ENCODE measurements at regions not wholly inside any gene's neighbourhood (a gene's known extent, or its start where the extent isn't known, plus 50 kb on each side); places are given as distances from the start of the nearest gene placed in this dataset.

- H3K4me1 Mint-ChIP-seq, result no peaks in the 10 kb centered on the region
- H3K27ac Mint-ChIP-seq, result no peak overlapping the region
- POLR2A ChIA-PET, result no interaction called here
- H3K27me3 Mint-ChIP-seq, result peaks cover 0 to 6% (median 2%) of the 10 kb centered on the region in 5 donors
- no peak for DNase-seq
- H3K27me3 ChIP-seq (ENCODE audit: control insufficient read depth in 2 of 2, insufficient read depth in 2 of 2, low read length in 2 of 2), result no peaks in the 10 kb centered on the region
- H3K27ac ChIP-seq (ENCODE audit: low read depth, low read length), result no peak overlapping the region
- no peaks in the 10 kb centered on the region for H3K9me3 ChIP-seq (ENCODE audit: control insufficient read depth in 2 of 3, low read length in 3 of 3)
- intact Hi-C loops (cut with micrococcal nuclease), result no loop called here
- no peaks in the 10 kb centered on the region for H3K36me3 ChIP-seq (ENCODE audit: control insufficient read depth in 2 of 3, insufficient read depth in 3 of 3, low read length in 3 of 3)
- no peaks in the 10 kb centered on the region for H3K4me1 ChIP-seq (ENCODE audit: control insufficient read depth in 2 of 2, insufficient read depth in 2 of 2, low read length in 2 of 2)
- H3K4me3 ChIP-seq (ENCODE audit: low read length), result no peak overlapping the region
- H3K36me3 Mint-ChIP-seq, result no peaks in the 10 kb centered on the region
- H3K4me3 Mint-ChIP-seq, result no peak overlapping the region
- CTCF ChIA-PET, result interaction anchor here (0.8 kb wide), 1 partner anchor 12 kb away, joined by 4 read pairs; no protein-coding TSS in a partner anchor
- no peak for ATAC-seq
- peaks cover 0 to 8% (median 0%) of the 10 kb centered on the region in 11 donors for H3K9me3 Mint-ChIP-seq
Observed at GRCh38 chr9:87803166-87803565, 77.2 kb downstream of the CTSL start.

DNA sequence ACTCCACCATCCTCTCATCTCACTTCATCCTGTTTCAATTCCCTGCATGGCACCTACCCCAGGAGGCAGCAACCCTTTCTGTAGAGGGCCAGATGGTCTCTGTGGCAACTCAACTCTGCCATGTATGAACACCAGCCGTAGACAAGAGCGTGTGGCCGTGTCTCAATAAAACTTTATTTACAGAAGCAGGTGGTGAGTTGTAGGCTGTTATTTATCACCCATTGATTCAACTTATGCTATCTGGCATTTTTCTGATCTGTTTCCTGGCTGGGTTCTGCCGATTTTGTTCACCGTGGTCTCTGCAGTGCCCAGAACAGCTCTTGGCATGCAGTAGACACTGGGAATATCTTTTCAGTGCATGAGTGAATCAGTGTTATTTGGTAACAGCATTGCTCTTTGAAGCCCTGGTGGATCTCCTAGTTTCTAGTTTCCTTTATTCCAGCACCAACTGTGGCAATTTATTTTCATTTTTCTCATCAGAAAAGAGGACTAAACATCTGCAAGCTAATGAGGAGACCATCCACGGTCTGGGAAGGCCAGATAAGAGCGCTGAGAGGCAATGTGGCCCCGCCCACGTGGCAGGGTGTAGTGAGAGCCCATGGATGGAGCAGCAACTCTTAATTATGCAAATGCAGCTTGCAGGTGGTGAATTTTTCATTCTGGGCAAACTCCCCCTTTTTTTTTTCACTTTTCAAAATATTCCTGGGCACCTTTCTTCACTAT is 77.9 kb downstream of the CTSL start:
- POLR2A ChIA-PET, result no interaction called here
- no peaks in the 10 kb centered on the region for H3K27me3 ChIP-seq (ENCODE audit: control insufficient read depth in 2 of 2, insufficient read depth in 2 of 2, low read length in 2 of 2)
- intact Hi-C loops (cut with micrococcal nuclease), result no loop called here
- H3K4me3 Mint-ChIP-seq, result no peak overlapping the region
- no peak for DNase-seq
- no peak overlapping the region for H3K27ac ChIP-seq (ENCODE audit: low read depth, low read length)
- no peak for ATAC-seq
- peaks cover 0 to 8% (median 0%) of the 10 kb centered on the region in 11 donors for H3K9me3 Mint-ChIP-seq
- CTCF ChIA-PET, result no interaction called here
- no peak overlapping the region for H3K4me3 ChIP-seq (ENCODE audit: low read length)
- no peaks in the 10 kb centered on the region for H3K9me3 ChIP-seq (ENCODE audit: control insufficient read depth in 2 of 3, low read length in 3 of 3)
- no peaks in the 10 kb centered on the region for H3K36me3 ChIP-seq (ENCODE audit: control insufficient read depth in 2 of 3, insufficient read depth in 3 of 3, low read length in 3 of 3)
- H3K27me3 Mint-ChIP-seq, result peaks cover 0 to 6% (median 2%) of the 10 kb centered on the region in 5 donors
- H3K4me1 Mint-ChIP-seq, result no peaks in the 10 kb centered on the region
- H3K36me3 Mint-ChIP-seq, result no peaks in the 10 kb centered on the region
- H3K4me1 ChIP-seq (ENCODE audit: control insufficient read depth in 2 of 2, insufficient read depth in 2 of 2, low read length in 2 of 2), result no peaks in the 10 kb centered on the region
- H3K27ac Mint-ChIP-seq, result no peak overlapping the region

DNA sequence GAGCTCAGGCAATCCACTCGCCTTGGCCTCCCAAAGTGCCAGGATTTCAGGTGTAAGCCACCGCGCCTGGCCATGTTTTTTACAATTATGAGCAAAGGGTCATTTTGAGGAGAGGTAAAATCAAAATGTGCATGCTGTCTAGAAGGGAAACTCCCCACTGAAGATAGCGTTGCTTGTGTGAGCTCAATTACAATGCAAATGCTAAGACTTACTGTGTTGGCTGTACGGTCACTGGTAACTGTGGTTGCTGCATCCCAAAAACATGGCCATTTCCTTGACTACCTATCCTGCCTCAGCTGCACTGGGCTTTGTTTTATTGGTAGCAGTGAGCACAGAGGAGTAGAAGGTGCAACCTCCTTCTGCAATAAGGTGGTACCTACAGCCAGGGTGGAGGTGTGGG is 77.4 kb upstream of the SPATA31E1 start:
- Mint-ChIP-seq H3K4me3 (no peak overlapping the region), H3K27ac (no peak overlapping the region), H3K27me3 (peaks cover 0 to 6% (median 2%) of the 10 kb centered on the region in 5 donors), H3K9me3 (peaks cover 0 to 8% (median 0%) of the 10 kb centered on the region in 11 donors), H3K36me3 (no peaks in the 10 kb centered on the region), H3K4me1 (no peaks in the 10 kb centered on the region)
- Histone ChIP-seq H3K4me1 (ENCODE audit: control insufficient read depth in 2 of 2, insufficient read depth in 2 of 2, low read length in 2 of 2) (no peaks in the 10 kb centered on the region), H3K27me3 (ENCODE audit: control insufficient read depth in 2 of 2, insufficient read depth in 2 of 2, low read length in 2 of 2) (no peaks in the 10 kb centered on the region), H3K36me3 (ENCODE audit: control insufficient read depth in 2 of 3, insufficient read depth in 3 of 3, low read length in 3 of 3) (no peaks in the 10 kb centered on the region), H3K4me3 (ENCODE audit: low read length) (no peak overlapping the region), H3K27ac (ENCODE audit: low read depth, low read length) (no peak overlapping the region), H3K9me3 (ENCODE audit: control insufficient read depth in 2 of 3, low read length in 3 of 3) (no peaks in the 10 kb centered on the region)
- intact Hi-C loops (cut with micrococcal nuclease), result no loop called here
- no peak for ATAC-seq
- DNase-seq, result no peak
- ChIA-PET POLR2A (no interaction called here), CTCF (interaction anchor here (0.6 kb wide), 1 partner anchor 76 kb away, joined by 5 read pairs; no protein-coding TSS in a partner anchor)

- Histone ChIP-seq H3K4me3 (ENCODE audit: low read length) (no peak overlapping the region), H3K36me3 (ENCODE audit: control insufficient read depth in 2 of 3, insufficient read depth in 3 of 3, low read length in 3 of 3) (no peaks in the 10 kb centered on the region), H3K27me3 (ENCODE audit: control insufficient read depth in 2 of 2, insufficient read depth in 2 of 2, low read length in 2 of 2) (no peaks in the 10 kb centered on the region), H3K4me1 (ENCODE audit: control insufficient read depth in 2 of 2, insufficient read depth in 2 of 2, low read length in 2 of 2) (no peaks in the 10 kb centered on the region), H3K9me3 (ENCODE audit: control insufficient read depth in 2 of 3, low read length in 3 of 3) (no peaks in the 10 kb centered on the region), H3K27ac (ENCODE audit: low read depth, low read length) (no peak overlapping the region)
- Mint-ChIP-seq H3K27me3 (peaks cover 0 to 10% (median 4%) of the 10 kb centered on the region in 5 donors), H3K4me3 (no peak overlapping the region), H3K4me1 (peaks cover 0 to 20% (median 11%) of the 10 kb centered on the region in 7 donors), H3K9me3 (peaks cover 0 to 8% (median 0%) of the 10 kb centered on the region in 11 donors), H3K27ac (no peak overlapping the region), H3K36me3 (no peaks in the 10 kb centered on the region)
- POLR2A ChIA-PET, result no interaction called here
- ATAC-seq, result no peak
- intact Hi-C loops (cut with micrococcal nuclease), result loop anchor here in 1 of 2 donors (5.0 kb wide), 1 partner anchor 473 kb away; no protein-coding TSS in a partner anchor
- DNase-seq, result no peak
- CTCF ChIA-PET, result interaction anchor here (1.0 kb wide), 1 partner anchor 132 kb away, joined by 3 read pairs; no protein-coding TSS in a partner anchor
Observed at GRCh38 chr9:87810008-87810407, 72.7 kb upstream of the SPATA31E1 start.

- no peak overlapping the region for H3K4me3 ChIP-seq (ENCODE audit: low read length)
- no peaks in the 10 kb centered on the region for H3K36me3 ChIP-seq (ENCODE audit: control insufficient read depth in 2 of 3, insufficient read depth in 3 of 3, low read length in 3 of 3)
- Mint-ChIP-seq H3K4me1 (peaks cover 0 to 20% (median 11%) of the 10 kb centered on the region in 7 donors), H3K4me3 (no peak overlapping the region), H3K27ac (no peak overlapping the region), H3K36me3 (no peaks in the 10 kb centered on the region), H3K27me3 (peaks cover 0 to 14% (median 6%) of the 10 kb centered on the region in 5 donors), H3K9me3 (peaks cover 0 to 8% (median 0%) of the 10 kb centered on the region in 11 donors)
- no peaks in the 10 kb centered on the region for H3K9me3 ChIP-seq (ENCODE audit: control insufficient read depth in 2 of 3, low read length in 3 of 3)
- CTCF ChIA-PET, result no interaction called here
- H3K4me1 ChIP-seq (ENCODE audit: control insufficient read depth in 2 of 2, insufficient read depth in 2 of 2, low read length in 2 of 2), result no peaks in the 10 kb centered on the region
- no peak for DNase-seq
- no peaks in the 10 kb centered on the region for H3K27me3 ChIP-seq (ENCODE audit: control insufficient read depth in 2 of 2, insufficient read depth in 2 of 2, low read length in 2 of 2)
- H3K27ac ChIP-seq (ENCODE audit: low read depth, low read length), result no peak overlapping the region
- POLR2A ChIA-PET, result no interaction called here
- intact Hi-C loops (cut with micrococcal nuclease), result loop anchor here in 1 of 2 donors (5.0 kb wide), 1 partner anchor 473 kb away; no protein-coding TSS in a partner anchor
- no peak for ATAC-seq
Observed at GRCh38 chr9:87810679-87811178, 71.9 kb upstream of the SPATA31E1 start.

GRCh38 chr9:87812375-87813118 is 70.1 kb upstream of the SPATA31E1 start:
- H3K9me3 ChIP-seq (ENCODE audit: control insufficient read depth in 2 of 3, low read length in 3 of 3), result no peaks in the 10 kb centered on the region
- intact Hi-C loops (cut with micrococcal nuclease), result loop anchor here in 1 of 2 donors (1.0 to 5.0 kb wide), 2 partner anchors 134 to 475 kb away; no protein-coding TSS in a partner anchor
- peak in 2 of 9 donors; percentile 10 to 46 for DNase-seq
- peak; percentile 66 for ATAC-seq
- Mint-ChIP-seq H3K36me3 (no peaks in the 10 kb centered on the region), H3K4me1 (peaks cover 0 to 20% (median 11%) of the 10 kb centered on the region in 7 donors), H3K4me3 (peak overlapping the region in 7 of 10 donors; percentile 15 to 67 (median 47)), H3K27ac (peak overlapping the region in 1 of 9 donors; percentile 6), H3K27me3 (peaks cover 0 to 13% (median 6%) of the 10 kb centered on the region in 5 donors), H3K9me3 (peaks cover 0 to 6% (median 0%) of the 10 kb centered on the region in 11 donors)
- H3K4me1 ChIP-seq (ENCODE audit: control insufficient read depth in 2 of 2, insufficient read depth in 2 of 2, low read length in 2 of 2), result no peaks in the 10 kb centered on the region
- no peaks in the 10 kb centered on the region for H3K36me3 ChIP-seq (ENCODE audit: control insufficient read depth in 2 of 3, insufficient read depth in 3 of 3, low read length in 3 of 3)
- CTCF ChIA-PET, result interaction anchor here (0.6 to 2.2 kb wide), 6 partner anchors 12 to 1317 kb away, joined by 3 to 12 read pairs (median 3); no protein-coding TSS in a partner anchor
- H3K27me3 ChIP-seq (ENCODE audit: control insufficient read depth in 2 of 2, insufficient read depth in 2 of 2, low read length in 2 of 2), result no peaks in the 10 kb centered on the region
- H3K4me3 ChIP-seq (ENCODE audit: low read length), result no peak overlapping the region
- POLR2A ChIA-PET, result no interaction called here
- H3K27ac ChIP-seq (ENCODE audit: low read depth, low read length), result no peak overlapping the region
